NCI-H1694 treated with DMSO at 0.1 percent for 48 hours (cell line): ENCODE measurements at regions not wholly inside any gene's neighbourhood (a gene's known extent, or its start where the extent isn't known, plus 50 kb on each side); places are given as distances from the start of the nearest gene placed in this dataset.

Experiments
- DNase-seq: peaks from one replicate; lab custom pipeline; 2025; lab: John Stamatoyannopoulos, UW

GRCh38 chr5:155068616-155069100, 55.1 kb downstream of the KIF4B start:
- DNase-seq: no peak

- DNase-seq: no peak
Measured at GRCh38 chr5:155069961-155070360, 56.4 kb downstream of the KIF4B start.

- no peak for DNase-seq
Measured at GRCh38 chr5:155070781-155071180, 57.2 kb downstream of the KIF4B start.

- DNase-seq: no peak
Measured at GRCh38 chr5:155076379-155076778, 62.8 kb downstream of the KIF4B start.

GRCh38 chr5:155079698-155080097, 66.1 kb downstream of the KIF4B start:
- DNase-seq: no peak

- no peak for DNase-seq
Measured at GRCh38 chr5:155080721-155081120, 67.2 kb downstream of the KIF4B start.

GRCh38 chr5:155081618-155082017, 68.1 kb downstream of the KIF4B start:
- no peak for DNase-seq

GRCh38 chr5:155082401-155082800, 68.8 kb downstream of the KIF4B start:
- DNase-seq: no peak

GRCh38 chr5:155085282-155085989, 71.9 kb downstream of the KIF4B start:
- DNase-seq: no peak

- DNase-seq: no peak
Measured at GRCh38 chr5:155087036-155087435, 73.5 kb downstream of the KIF4B start.

- DNase-seq: no peak
Measured at GRCh38 chr5:155088811-155089210, 75.3 kb downstream of the KIF4B start.

GRCh38 chr5:155089643-155090042, 76.1 kb downstream of the KIF4B start:
- no peak for DNase-seq

- no peak for DNase-seq
Measured at GRCh38 chr5:155091063-155091648, 77.6 kb downstream of the KIF4B start.

- no peak for DNase-seq
Measured at GRCh38 chr5:155091768-155092717, 78.5 kb downstream of the KIF4B start.

- no peak for DNase-seq
Measured at GRCh38 chr5:155094455-155094854, 80.9 kb downstream of the KIF4B start.

- no peak for DNase-seq
Measured at GRCh38 chr5:155097995-155098394, 84.4 kb downstream of the KIF4B start.

- no peak for DNase-seq
Measured at GRCh38 chr5:155098433-155098832, 84.9 kb downstream of the KIF4B start.

GRCh38 chr5:155101697-155102096, 88.1 kb downstream of the KIF4B start:
- no peak for DNase-seq

- DNase-seq: no peak
Measured at GRCh38 chr5:155103146-155103545, 89.6 kb downstream of the KIF4B start.

- no peak for DNase-seq
Measured at GRCh38 chr5:155104441-155104840, 90.9 kb downstream of the KIF4B start.

- no peak for DNase-seq
Measured at GRCh38 chr5:155106221-155106620, 92.7 kb downstream of the KIF4B start.

GRCh38 chr5:155113888-155114287, 100.3 kb downstream of the KIF4B start:
- DNase-seq: no peak

- DNase-seq: no peak
Measured at GRCh38 chr5:155114655-155115054, 101.1 kb downstream of the KIF4B start.
